ENCODE measurements at regions not wholly inside any gene's neighbourhood (a gene's known extent, or its start where the extent isn't known, plus 50 kb on each side); places are given as distances from the start of the nearest gene placed in this dataset.

DNA sequence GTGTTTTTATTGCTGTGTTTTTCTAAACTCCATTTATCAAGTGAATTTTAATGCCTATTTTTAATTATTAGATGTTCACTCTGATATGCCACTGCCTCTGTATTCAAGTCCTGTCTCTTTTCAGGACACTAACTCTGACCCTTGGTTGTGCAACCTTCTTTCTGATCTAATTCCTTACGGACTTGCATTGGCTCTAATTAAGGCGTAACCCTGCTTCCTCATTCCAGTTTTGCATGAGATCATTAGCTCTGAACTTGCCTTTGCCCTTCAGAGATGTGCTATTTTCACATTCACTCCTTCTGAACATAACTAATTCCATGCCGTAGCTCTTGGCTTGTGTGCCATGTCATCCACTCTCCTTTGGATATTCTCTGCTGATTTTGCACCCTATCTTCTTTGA lies 162.5 kb upstream of the TMEFF2 start:
- H3K27me3 ChIP-seq (ENCODE audit: insufficient read depth, low read length, poor library complexity, severe bottlenecking): no peaks in the 10 kb centered on the region

DNA sequence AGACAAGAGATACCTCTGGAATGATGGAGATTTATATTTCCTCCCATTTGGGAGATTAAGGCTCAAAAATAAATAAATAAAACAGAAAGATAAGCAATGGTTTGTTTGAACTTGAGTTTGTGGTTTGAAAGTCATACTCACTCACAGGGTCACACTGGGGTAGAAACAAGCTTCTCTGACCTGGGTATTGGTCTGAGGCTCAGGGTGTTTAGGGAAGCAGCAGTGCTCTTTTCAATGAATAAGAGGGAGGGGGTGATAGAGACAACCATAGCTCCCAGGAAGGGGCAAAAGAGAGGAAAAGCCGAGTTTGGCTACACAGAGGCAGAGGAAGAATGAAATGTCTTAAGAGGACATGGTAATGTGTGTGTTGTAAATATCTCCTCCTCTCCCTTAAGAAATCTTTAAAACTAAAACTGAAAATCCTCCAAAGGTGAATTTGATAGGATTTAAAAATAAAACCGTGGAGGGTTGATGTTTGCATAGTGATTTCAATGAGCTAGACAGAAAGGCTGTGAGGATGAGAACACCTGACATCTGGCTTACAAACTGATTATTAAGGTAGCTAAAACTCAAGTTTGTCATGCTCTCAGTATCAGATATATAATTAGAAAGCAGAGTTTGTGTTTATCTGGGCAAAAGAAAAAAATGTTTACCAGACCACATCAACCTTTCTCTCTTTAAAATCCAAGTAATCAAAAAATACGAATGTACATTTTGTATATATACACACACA lies 159.9 kb upstream of the TMEFF2 start:
- no peaks in the 10 kb centered on the region for H3K27me3 ChIP-seq (ENCODE audit: insufficient read depth, low read length, poor library complexity, severe bottlenecking)
- H3F3A ChIP-seq (ENCODE audit: low read depth): no peaks in the 10 kb centered on the region
- no peak overlapping the region for H3K4me2 ChIP-seq (ENCODE audit: low read depth, low read length, poor library complexity, severe bottlenecking)
- H3K4me1 ChIP-seq (ENCODE audit: insufficient read depth, low read length, poor library complexity, severe bottlenecking): no peaks in the 10 kb centered on the region
- TF ChIP-seq EZH2phosphoT487 (IDR thresholded peaks at IDR 0.05; ENCODE audit: borderline replicate concordance): no peak
- TF ChIP-seq, protein P1, sequence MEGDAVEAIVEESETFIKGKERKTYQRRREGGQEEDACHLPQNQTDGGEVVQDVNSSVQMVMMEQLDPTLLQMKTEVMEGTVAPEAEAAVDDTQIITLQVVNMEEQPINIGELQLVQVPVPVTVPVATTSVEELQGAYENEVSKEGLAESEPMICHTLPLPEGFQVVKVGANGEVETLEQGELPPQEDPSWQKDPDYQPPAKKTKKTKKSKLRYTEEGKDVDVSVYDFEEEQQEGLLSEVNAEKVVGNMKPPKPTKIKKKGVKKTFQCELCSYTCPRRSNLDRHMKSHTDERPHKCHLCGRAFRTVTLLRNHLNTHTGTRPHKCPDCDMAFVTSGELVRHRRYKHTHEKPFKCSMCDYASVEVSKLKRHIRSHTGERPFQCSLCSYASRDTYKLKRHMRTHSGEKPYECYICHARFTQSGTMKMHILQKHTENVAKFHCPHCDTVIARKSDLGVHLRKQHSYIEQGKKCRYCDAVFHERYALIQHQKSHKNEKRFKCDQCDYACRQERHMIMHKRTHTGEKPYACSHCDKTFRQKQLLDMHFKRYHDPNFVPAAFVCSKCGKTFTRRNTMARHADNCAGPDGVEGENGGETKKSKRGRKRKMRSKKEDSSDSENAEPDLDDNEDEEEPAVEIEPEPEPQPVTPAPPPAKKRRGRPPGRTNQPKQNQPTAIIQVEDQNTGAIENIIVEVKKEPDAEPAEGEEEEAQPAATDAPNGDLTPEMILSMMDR (conservative IDR thresholded peaks at IDR 0.05; ENCODE audit: low read length): no peak
- H3K9ac ChIP-seq (ENCODE audit: low read depth, low read length, poor library complexity, severe bottlenecking): no peak overlapping the region
- H3K9me2 ChIP-seq (replicated peaks; ENCODE audit: low read depth, low read length): no peaks in the 10 kb centered on the region
- no peaks in the 10 kb centered on the region for H3K79me2 ChIP-seq (ENCODE audit: insufficient read depth, low read length)
- no peaks in the 10 kb centered on the region for H3K36me3 ChIP-seq (ENCODE audit: insufficient read depth, low read length)
- H4K20me1 ChIP-seq (ENCODE audit: insufficient read depth, low read length, poor library complexity, severe bottlenecking): no peaks in the 10 kb centered on the region
- H2AFZ ChIP-seq (ENCODE audit: low read length): no peak overlapping the region
- no peaks in the 10 kb centered on the region for H3K9me3 ChIP-seq (ENCODE audit: insufficient read depth, low read depth, low read length)
- H3K4me3 ChIP-seq (ENCODE audit: low read length, poor library complexity, severe bottlenecking): no peak overlapping the region

More for the DNA sequence above, 162.5 kb upstream of the TMEFF2 start:
- no peaks in the 10 kb centered on the region for H3K4me1 ChIP-seq (ENCODE audit: insufficient read depth, low read length, poor library complexity, severe bottlenecking)
- H3K79me2 ChIP-seq (ENCODE audit: insufficient read depth, low read length): no peaks in the 10 kb centered on the region
- H3K4me3 ChIP-seq (ENCODE audit: low read length, poor library complexity, severe bottlenecking): no peak overlapping the region
- no peaks in the 10 kb centered on the region for H3K9me3 ChIP-seq (ENCODE audit: insufficient read depth, low read depth, low read length)
- no peak overlapping the region for H2AFZ ChIP-seq (ENCODE audit: low read length)
- no peaks in the 10 kb centered on the region for H3K9me2 ChIP-seq (replicated peaks; ENCODE audit: low read depth, low read length)
- no peak overlapping the region for H3K4me2 ChIP-seq (ENCODE audit: low read depth, low read length, poor library complexity, severe bottlenecking)
- no peaks in the 10 kb centered on the region for H4K20me1 ChIP-seq (ENCODE audit: insufficient read depth, low read length, poor library complexity, severe bottlenecking)
- H3K9ac ChIP-seq (ENCODE audit: low read depth, low read length, poor library complexity, severe bottlenecking): no peak overlapping the region
- H3F3A ChIP-seq (ENCODE audit: low read depth): no peaks in the 10 kb centered on the region
- H3K36me3 ChIP-seq (ENCODE audit: insufficient read depth, low read length): no peaks in the 10 kb centered on the region
- TF ChIP-seq, protein P1 (conservative IDR thresholded peaks at IDR 0.05; ENCODE audit: low read length): no peak
- no peak for TF ChIP-seq EZH2phosphoT487 (IDR thresholded peaks at IDR 0.05; ENCODE audit: borderline replicate concordance)

DNA sequence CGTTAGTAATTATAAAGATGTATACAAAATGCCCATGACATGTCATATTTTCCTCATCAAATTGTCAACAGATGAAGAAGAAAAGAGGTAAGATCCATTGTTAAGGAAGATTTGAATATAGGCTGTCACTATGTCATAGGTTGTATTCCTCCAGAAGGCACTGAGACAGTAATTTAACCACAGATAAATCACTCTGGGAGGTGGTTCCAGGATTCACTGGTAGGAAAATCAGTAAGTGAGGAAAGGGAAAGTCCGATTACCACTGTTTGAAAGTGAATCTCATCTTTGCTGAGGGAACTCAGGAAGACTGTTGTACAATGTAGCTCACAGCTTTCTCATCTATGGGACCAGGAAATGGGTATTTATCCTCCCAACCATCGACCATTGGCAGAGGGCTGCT lies 152.8 kb upstream of the TMEFF2 start:
- H3K79me2 ChIP-seq (ENCODE audit: insufficient read depth, low read length): no peaks in the 10 kb centered on the region
- no peak overlapping the region for H3K9ac ChIP-seq (ENCODE audit: low read depth, low read length, poor library complexity, severe bottlenecking)
- no peaks in the 10 kb centered on the region for H3K9me2 ChIP-seq (replicated peaks; ENCODE audit: low read depth, low read length)
- no peaks in the 10 kb centered on the region for H3K9me3 ChIP-seq (ENCODE audit: insufficient read depth, low read depth, low read length)
- H3K36me3 ChIP-seq (ENCODE audit: insufficient read depth, low read length): no peaks in the 10 kb centered on the region
- TF ChIP-seq, protein P1 (conservative IDR thresholded peaks at IDR 0.05; ENCODE audit: low read length): no peak
- TF ChIP-seq EZH2phosphoT487 (IDR thresholded peaks at IDR 0.05; ENCODE audit: borderline replicate concordance): no peak
- no peaks in the 10 kb centered on the region for H3F3A ChIP-seq (ENCODE audit: low read depth)
- H3K4me3 ChIP-seq (ENCODE audit: low read length, poor library complexity, severe bottlenecking): no peak overlapping the region
- no peaks in the 10 kb centered on the region for H3K27me3 ChIP-seq (ENCODE audit: insufficient read depth, low read length, poor library complexity, severe bottlenecking)
- no peak overlapping the region for H2AFZ ChIP-seq (ENCODE audit: low read length)
- no peak overlapping the region for H3K4me2 ChIP-seq (ENCODE audit: low read depth, low read length, poor library complexity, severe bottlenecking)
- no peaks in the 10 kb centered on the region for H4K20me1 ChIP-seq (ENCODE audit: insufficient read depth, low read length, poor library complexity, severe bottlenecking)
- H3K4me1 ChIP-seq (ENCODE audit: insufficient read depth, low read length, poor library complexity, severe bottlenecking): no peaks in the 10 kb centered on the region
